Hepatocyte (in vitro differentiated cells): ENCODE measurements at regions not wholly inside any gene's neighbourhood (a gene's known extent, or its start where the extent isn't known, plus 50 kb on each side); places are given as distances from the start of the nearest gene placed in this dataset.

ENCODE experiments used
- DNase-seq: peaks from one replicate; pipeline ENCODE4 v3.0.0-alpha.2; 2016; ENCODE audit warnings: low spot score
- H2AFZ ChIP-seq: fragments of 200-600 bp; sonication (generic); 2 replicates; pipeline ENCODE4 v1.6.0; 2016; ENCODE audit warnings: antibody characterized with exemption, mild to moderate bottlenecking
- H3K27ac ChIP-seq: fragments of 200-600 bp; sonication (generic); 2 replicates; pipeline ENCODE4 v1.5.1; 2016; ENCODE audit warnings: mild to moderate bottlenecking
- H3K27me3 ChIP-seq: fragments of 200-600 bp; sonication (generic); 2 replicates; pipeline ENCODE4 v1.6.1; 2016
- H3K36me3 ChIP-seq: fragments of 200-600 bp; sonication (generic); replicated peaks from 2 replicates; pipeline ENCODE4 v1.5.1; 2016; ENCODE audit warnings: low read depth; ENCODE audit not compliant: insufficient read depth
- H3K4me1 ChIP-seq: fragments of 200-600 bp; sonication (generic); 2 replicates; pipeline ENCODE4 v1.5.1; 2016; ENCODE audit warnings: mild to moderate bottlenecking, moderate library complexity; ENCODE audit not compliant: insufficient read depth
- H3K4me2 ChIP-seq: fragments of 200-600 bp; sonication (generic); 2 replicates; pipeline ENCODE4 v1.6.0; 2016
- H3K4me3 ChIP-seq: fragments of 200-600 bp; sonication (generic); 2 replicates; pipeline ENCODE4 v1.5.1; 2016; ENCODE audit warnings: mild to moderate bottlenecking
- H3K79me2 ChIP-seq: fragments of 200-600 bp; sonication (generic); 2 replicates; pipeline ENCODE4 v1.6.0; 2017; ENCODE audit warnings: mild to moderate bottlenecking
- H3K9me2 ChIP-seq: fragments of 200-600 bp; sonication (generic); replicated peaks from 2 replicates; pipeline ENCODE4 v1.6.0; 2017; ENCODE audit warnings: mild to moderate bottlenecking; ENCODE audit not compliant: insufficient read depth
- H3K9me3 ChIP-seq: fragments of 200-600 bp; sonication (generic); 2 replicates; pipeline ENCODE4 v1.5.1; 2016; ENCODE audit warnings: low read depth, mild to moderate bottlenecking
- H4K20me1 ChIP-seq: fragments of 200-600 bp; sonication (generic); 2 replicates; pipeline ENCODE4 v1.6.0; 2016; ENCODE audit warnings: mild to moderate bottlenecking; ENCODE audit not compliant: insufficient read depth, poor library complexity, severe bottlenecking
- CTCF ChIP-seq: fragments of 200-600 bp; sonication (generic); IDR thresholded peaks from 2 replicates; pipeline ENCODE4 v1.5.1; 2016; ENCODE audit warnings: antibody characterized with exemption, mild to moderate bottlenecking; ENCODE audit not compliant: poor library complexity
- EZH2 ChIP-seq: fragments of 200-600 bp; sonication (generic); IDR thresholded peaks from 2 replicates; pipeline ENCODE4 v1.6.1; 2016; ENCODE audit warnings: antibody characterized with exemption, mild to moderate bottlenecking, borderline replicate concordance
- EZH2phosphoT487 ChIP-seq: fragments of 200-600 bp; sonication (generic); IDR thresholded peaks from one replicate; pipeline ENCODE4 v1.6.1; 2018; ENCODE audit warnings: antibody characterized with exemption, mild to moderate bottlenecking, low read depth, moderate library complexity; ENCODE audit not compliant: unreplicated experiment, severe bottlenecking
- WGBS: methylation state at CpG from one replicate; pipeline ENCODE4 v1.1.6; 2016; ENCODE audit warnings: low lambda C conversion rate; ENCODE audit errors: missing lambda C conversion rate; 5-methylcytosine and 5-hydroxymethylcytosine counted together

DNA sequence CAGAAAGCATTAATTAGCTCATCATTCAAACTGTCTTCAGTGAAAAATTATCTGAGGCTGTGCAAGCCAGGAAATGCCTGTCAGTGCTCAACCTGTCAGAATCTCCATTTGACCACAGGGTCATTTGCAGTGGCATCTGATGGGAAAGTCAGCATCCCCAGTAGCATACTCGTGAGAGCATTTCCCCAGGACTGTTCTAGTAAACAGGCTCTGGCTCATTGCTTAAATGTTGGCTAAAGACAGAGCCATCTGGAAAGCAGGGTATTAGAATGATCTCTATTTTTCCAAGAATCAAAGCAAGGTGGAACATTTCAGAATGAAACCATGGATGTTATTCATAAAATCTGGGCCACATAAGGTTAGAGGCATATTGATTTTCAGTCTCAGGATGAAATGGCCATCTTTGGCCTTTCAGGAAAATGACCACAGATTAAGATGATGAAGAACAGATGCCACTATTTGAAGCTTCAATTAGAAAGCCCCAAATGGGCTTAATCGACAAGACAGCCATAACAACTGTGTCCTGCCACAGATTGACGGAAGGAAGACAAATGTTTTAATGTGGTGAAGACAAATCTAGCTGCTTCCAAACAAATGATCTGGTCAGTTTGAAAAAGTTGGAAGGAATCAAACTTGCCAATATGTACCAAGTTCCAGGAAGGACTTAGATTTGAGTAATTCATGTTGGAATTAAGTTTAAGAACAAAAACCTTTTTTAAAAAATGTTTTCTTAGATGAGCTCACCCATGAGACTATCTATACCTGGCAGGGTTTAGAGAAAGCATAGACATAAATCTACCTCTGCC is 94.0 kb upstream of the FAR2 start:
- H3K79me2 ChIP-seq, result no peaks in the 10 kb centered on the region
- H3K9me2 ChIP-seq, result no peaks in the 10 kb centered on the region
- no peaks in the 10 kb centered on the region for H3K27me3 ChIP-seq
- WGBS, result 62% methylated on average over 3 of the region's 3 CpGs
- H3K27ac ChIP-seq, result no peak overlapping the region
- TF ChIP-seq EZH2phosphoT487 (no peak), EZH2 (no peak), CTCF (no peak)
- no peaks in the 10 kb centered on the region for H4K20me1 ChIP-seq
- H3K9me3 ChIP-seq, result no peaks in the 10 kb centered on the region
- H3K4me3 ChIP-seq, result no peak overlapping the region
- DNase-seq, result no peak
- no peaks in the 10 kb centered on the region for H3K36me3 ChIP-seq
- no peaks in the 10 kb centered on the region for H3K4me1 ChIP-seq
- no peak overlapping the region for H3K4me2 ChIP-seq
- no peak overlapping the region for H2AFZ ChIP-seq

- DNase-seq, result no peak
Measured at GRCh38 chr12:29066011-29066588, 83.0 kb upstream of the FAR2 start.

DNA sequence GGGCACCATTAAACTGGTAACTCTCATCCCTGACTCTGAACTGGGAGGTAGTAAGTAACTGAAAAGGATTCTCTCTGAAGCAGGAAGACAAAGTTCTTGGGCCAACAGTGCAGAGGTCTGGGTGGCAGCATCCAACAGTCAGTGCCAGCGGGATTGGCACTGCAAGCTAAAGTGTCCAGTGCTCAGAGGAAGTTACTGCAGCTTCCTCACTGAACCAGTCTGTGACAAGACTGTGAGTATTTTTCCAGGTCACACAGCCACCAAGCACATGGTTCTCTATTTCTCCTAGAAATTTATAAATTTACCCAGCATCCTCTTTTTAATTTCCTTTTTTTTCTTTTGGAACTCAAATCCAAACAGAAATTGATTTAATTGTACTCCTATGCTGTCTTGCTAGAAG is 81.6 kb upstream of the FAR2 start:
- 91% methylated on average over 1 of the region's 1 CpG for WGBS
- H3K4me3 ChIP-seq, result no peak overlapping the region
- no peaks in the 10 kb centered on the region for H3K9me2 ChIP-seq

More at GRCh38 chr12:29066011-29066588, 83.0 kb upstream of the FAR2 start:
- Histone ChIP-seq H4K20me1 (no peaks in the 10 kb centered on the region), H3K36me3 (no peaks in the 10 kb centered on the region), H3K4me2 (no peak overlapping the region), H3K4me3 (no peak overlapping the region), H3K27me3 (no peaks in the 10 kb centered on the region), H3K9me3 (no peaks in the 10 kb centered on the region), H3K79me2 (no peaks in the 10 kb centered on the region), H3K4me1 (no peaks in the 10 kb centered on the region), H2AFZ (no peak overlapping the region), H3K9me2 (no peaks in the 10 kb centered on the region), H3K27ac (no peak overlapping the region)
- 96% methylated on average over 1 of the region's 1 CpG for WGBS
- TF ChIP-seq CTCF (no peak), EZH2 (no peak), EZH2phosphoT487 (no peak)

More for the DNA sequence above, 81.6 kb upstream of the FAR2 start:
- Histone ChIP-seq H3K4me2 (no peak overlapping the region), H3K79me2 (no peaks in the 10 kb centered on the region), H3K36me3 (no peaks in the 10 kb centered on the region), H2AFZ (no peak overlapping the region), H3K9me3 (no peaks in the 10 kb centered on the region), H3K27me3 (no peaks in the 10 kb centered on the region), H3K4me1 (no peaks in the 10 kb centered on the region), H4K20me1 (no peaks in the 10 kb centered on the region), H3K27ac (no peak overlapping the region)
- TF ChIP-seq CTCF (no peak), EZH2 (no peak), EZH2phosphoT487 (no peak)
- no peak for DNase-seq
